NCI-H510A (cell line): ENCODE measurements at regions not wholly inside any gene's neighbourhood (a gene's known extent, or its start where the extent isn't known, plus 50 kb on each side); places are given as distances from the start of the nearest gene placed in this dataset.
"Not testable (repeated sequence)": the region's sequence is repeated elsewhere in the genome, so short reads cannot be mapped to it uniquely, and the experiment has no call there.

Experiments
- DNase-seq: peaks from one replicate; lab custom pipeline; 2025; lab: John Stamatoyannopoulos, UW

DNA sequence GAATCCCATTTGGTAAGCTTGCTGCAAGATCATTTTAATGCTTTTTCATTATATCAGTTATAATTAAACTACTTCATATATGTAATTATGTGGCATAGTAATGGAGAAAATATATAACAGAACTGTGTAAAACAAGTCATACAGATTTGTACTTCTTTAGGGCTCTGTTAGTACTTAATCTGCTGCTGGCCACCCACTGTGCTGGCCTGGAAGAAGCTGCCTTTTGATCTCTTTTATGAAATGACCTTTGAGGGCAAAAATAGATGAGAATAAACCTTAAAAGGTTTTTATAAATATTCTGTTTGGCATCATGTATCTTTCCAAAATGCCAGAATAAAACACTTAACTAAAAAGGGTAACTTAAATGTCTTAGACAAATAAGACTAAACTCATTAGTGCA, 262.9 kb downstream of the ZIC1 start:
- no peak for DNase-seq

DNA sequence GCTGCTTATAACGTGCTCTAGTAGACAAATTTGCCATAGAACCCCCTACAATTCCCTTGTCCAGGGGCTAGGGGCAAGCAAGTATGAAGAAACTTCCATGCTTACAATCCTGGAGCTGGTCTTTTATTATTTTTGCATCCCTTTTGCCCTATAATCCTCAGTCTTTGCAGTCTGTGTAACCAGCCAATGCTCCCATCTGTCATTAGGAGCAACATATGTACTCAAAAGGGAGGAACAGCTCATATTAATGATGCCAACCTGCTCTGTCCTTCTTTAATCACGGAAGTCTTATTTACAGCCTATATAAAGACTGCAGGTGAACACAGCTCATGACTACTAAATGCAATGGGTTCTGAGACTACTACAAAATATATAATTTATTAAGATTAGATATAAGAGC, 263.3 kb downstream of the ZIC1 start:
- no peak for DNase-seq

DNA sequence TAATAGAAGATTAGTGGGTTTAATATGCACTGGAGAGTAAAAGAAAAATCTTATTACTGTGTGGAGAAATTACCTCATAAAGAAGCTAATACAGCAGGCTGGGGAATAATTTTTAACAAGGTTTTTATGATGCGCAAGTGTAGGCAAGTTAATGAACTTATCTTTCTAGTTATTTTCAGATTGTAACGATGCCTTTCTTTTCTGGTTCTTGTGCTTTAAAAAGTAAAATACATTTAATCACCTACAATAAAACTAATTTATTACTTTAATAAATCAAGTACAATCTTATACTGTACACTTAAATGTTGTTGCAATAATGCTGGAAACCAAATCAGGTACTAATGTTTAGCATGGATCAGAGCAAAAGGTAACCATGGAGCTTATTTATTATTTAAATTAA, 266.6 kb downstream of the ZIC1 start:
- no peak for DNase-seq

DNA sequence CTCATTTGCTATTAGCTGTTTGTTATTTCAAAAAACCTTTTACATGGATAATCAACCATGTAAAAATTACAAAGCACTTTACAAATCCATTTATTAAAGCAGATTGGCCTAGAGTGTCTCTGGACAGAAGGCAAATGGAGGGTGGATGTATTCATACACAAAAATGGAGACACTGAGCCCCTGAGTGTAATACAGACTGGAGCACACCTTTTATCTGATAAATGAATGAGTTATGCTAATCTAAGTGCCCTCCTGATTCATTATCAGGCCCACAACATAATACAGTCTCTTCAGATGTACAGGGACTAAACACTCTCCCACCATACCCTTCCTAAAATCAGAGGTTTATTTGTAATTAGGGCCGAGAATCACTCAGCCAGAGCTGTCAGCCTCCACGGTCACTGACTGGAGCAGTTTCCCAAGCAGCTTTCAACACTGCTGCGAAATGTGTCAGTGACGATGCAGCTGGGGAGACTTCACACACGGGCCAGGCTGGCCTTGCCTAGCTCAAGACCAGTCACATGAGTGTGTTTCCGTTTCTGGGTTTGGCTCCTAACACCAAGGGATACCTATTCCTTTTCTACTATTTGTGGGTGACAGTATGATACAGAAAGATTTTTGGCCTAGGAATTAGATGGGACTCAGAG, 271.8 kb downstream of the ZIC1 start:
- DNase-seq = no peak

DNA sequence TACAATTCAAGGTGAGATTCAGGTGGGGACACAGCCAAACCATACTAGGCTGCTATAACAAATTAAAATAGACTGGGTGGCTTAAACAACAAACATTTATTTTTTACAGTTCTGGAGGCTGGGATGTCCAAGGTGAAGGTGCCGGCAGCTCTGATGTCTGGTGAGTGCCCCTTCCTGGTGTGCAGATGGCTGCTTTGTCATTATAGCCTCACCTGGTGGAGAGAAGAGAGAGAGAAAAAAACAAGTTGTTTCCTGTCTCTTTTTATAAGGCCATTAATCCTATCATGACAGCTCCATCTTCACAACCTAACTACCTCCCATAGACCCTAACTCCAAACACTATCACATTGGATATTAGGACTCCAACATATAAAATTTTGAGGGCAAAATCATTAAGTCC, 279.7 kb downstream of the ZIC1 start:
- no peak for DNase-seq

DNA sequence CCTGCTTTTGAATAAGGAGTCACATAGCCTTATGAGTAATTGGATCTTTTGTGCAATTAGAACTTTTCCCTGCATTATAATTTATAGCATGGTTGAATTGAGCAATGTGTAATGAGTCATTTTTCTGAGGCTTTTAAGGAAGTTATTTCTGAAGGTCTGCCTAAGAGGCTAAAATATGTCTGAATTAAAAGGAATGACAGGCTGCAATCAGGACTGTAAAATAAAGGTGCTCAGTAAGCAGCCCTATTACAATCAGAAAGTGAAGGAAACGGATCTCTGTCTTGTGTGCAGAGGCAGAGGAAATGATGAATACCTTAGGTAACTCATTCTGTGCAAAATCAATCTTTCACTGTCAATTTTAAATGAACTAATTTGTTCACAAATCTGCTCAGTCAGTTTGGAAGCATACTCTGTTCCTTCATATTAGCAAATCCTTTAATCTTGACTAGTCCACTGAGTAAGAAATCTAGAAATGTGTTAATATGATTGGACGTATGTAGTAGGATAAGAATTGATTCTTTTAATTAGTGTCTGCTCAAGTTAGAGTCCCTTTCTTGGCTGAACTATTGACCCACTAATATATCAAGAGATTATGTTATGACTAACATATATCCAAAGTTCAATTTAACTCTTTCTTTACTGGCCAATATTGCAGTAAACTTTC, 290.1 kb downstream of the ZIC1 start:
- no peak for DNase-seq

DNA sequence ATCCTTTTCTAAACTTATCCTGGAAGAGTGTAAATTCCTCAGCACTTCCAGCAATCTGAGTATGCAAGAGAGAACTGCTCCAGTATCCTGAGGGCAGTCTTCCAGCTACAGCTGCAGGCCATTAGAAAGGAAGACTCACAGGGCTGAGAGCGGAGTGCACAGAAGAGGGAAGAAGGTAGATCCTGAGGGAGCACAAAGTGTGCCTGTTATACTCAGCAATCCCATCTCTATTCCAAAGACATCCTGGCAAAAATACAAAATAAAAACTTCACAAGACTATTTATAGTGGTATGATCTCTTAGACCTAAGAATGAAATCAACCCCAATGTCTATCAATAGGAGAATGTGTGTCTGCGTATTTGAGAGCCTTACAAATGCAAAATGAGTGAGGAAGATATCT, 292.0 kb downstream of the ZIC1 start:
- DNase-seq = no peak

DNA sequence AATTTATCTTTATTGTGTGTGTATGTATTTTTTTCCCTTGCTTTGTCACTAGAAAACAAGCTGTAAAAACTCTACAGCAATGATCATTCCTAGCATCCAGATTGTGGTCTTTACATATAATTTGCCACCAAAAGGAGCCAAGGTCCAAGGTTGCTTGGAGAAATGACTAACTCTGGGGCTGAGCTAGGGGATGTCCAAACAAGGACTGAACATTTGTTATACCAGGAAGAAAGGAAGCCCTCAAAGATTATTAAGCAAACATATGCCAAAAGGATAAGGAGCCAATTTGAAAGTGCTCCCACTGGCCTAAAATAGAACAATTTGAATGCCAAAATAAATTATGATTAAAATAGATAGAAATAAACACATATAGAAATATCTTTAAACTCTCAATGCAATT, 293.3 kb downstream of the ZIC1 start:
- no peak for DNase-seq

DNA sequence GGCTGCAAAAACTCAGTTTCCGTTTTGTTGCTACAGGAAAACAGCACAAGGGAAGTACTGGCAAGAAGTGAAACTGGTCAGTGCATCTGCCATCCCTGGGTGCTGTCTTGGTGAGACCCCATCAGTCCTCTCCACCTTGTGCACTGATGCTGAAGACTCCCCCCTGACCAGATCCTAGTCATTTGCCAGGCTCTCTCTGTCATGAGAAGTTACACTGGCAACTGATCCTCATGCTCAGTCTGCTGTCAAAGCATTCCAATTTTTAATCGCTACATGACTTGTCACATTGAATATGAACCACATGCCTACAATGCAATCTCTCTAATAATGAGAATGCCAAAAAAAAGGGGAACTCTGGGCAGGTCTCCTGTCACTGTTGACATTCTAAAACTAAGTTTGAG, 296.5 kb downstream of the ZIC1 start:
- no peak for DNase-seq

DNA sequence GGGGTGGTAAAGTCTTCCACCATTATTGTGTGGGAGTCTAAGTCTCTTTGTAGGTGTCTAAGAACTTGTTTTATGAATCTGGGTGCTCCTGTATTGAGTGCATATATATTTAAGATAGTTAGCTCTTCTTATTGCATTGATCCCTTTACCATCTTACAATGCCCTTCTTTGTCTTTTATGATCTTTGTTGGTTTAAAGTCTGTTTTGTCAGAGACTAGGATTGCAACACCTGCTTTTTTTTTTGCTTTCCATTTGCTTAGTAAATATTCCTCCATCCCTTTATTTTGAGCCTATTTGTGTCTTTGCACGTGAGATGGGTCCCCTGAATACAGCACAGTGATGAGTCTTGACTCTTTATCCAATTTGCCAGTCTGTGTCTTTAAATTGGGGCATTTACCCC, 301.6 kb downstream of the ZIC1 start:
- DNase-seq = not testable (repeated sequence)

DNA sequence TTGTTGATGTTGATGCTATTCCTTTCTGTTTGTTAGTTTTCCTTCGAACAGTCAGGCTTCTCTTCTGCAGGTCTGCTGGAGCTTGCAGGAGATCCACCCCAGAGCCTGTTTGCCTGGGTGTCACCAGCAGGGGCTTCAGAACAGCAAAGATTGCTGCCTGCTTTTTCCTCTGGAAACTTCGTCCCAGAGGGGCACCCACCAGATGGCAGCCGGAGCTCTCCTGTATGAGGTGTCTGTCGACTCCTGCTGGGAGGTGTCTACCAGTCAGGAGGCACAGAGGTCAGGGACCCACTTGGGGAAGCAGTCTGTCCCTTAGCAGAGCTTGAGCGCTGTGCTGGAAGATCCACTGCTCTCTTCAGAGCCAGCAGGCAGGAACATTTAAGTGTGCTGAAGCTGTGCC, 303.2 kb downstream of the ZIC1 start:
- DNase-seq = no peak

DNA sequence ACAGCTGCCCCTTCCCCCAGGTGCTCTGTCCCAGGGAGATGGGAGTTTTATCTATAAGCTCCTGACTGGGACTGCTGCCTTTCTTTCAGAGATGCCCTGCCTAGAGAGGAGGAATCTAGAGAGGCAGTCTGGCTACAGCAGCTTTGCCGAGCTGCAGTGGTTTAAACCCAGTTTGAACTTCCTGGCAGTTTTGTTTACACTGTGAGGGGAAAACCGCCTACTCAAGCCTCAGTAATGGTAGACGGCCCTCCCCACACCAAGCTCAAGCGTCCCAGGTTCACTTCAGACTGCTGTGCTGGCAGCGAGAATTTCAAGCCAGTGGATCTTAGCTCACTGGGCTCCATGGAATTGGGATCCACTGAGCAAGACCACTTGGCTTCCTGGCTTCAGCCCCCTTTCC, 303.6 kb downstream of the ZIC1 start:
- DNase-seq = not testable (repeated sequence)

DNA sequence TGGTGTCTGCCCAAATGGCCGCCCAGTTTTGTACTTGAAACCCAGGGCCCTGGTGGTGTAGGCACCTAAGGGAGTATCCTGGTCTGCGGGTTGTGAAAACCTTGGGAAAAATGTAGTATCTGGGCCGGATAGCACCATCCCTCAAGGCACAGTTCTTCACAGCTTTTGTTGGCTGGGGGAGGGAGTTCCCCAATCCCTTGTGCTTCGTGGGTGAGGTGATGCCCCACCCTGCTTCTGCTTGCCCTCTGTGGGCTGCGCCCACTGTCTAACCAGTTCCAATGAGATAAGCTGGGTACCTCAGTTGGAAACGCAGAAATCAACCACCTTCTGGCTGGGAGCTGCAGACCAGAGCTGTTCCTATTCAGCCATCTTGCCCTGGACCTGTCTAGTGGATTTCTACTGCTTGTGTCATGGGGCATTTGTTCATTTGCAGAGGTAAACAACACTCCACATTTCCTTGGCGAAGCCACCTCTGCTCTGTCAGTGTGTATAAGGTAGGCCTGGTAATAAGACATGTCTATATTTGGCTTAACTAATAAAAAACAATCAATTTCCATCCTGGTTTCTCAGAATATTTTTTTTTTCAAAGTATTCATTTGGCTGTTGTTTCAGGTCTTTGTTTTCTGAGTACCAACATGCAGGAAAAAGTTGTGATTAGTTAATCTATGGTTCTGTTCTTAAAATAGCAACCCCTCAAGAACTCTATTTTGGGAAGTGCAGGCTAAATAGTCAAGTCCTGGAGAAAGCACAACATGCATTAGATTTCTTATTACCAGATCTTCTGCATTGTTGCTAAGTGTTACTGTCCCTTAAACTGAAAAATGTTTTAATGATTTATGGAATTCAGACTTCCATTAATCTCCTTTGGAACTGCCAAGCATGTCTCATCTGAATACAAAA, 304.3 kb downstream of the ZIC1 start:
- DNase-seq = no peak

DNA sequence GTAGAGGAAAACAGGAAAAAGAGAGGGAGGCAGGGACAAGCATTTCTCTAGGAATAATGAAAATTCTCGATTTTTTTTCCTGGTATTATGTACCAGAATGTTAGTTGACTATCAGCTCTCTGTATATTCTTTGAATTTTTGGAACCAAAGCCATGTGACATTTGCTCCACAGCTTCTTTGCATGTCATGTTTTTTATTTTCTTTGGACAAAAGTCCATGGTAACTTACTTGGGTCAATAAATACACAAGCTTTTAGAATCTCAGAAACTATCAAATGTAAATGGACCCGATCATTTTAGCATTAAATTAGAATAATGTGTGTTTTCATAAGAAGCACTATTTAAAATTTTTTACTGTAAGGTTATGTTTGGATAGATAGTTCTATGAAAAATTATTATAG, 320.5 kb downstream of the ZIC1 start:
- DNase-seq = no peak

DNA sequence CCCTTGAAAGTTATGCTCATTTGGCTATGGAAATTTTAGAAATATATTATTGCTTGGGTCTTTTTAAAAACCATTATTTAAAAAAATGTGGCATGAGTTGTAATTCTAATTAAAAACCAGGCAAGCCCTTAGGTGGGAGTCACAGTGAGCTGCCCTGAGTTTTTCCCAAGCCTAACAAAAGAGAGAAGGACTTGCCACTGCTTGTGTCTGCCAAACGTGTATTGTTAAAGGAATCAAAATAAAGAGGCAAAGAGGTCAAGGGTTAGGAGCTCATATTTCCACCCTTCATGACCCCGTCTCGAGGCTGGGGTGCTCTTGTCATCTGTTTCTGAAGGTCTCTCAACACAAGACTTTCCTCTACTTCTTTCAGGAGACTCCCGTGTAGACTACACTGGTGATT, 321.1 kb downstream of the ZIC1 start:
- DNase-seq = no peak

DNA sequence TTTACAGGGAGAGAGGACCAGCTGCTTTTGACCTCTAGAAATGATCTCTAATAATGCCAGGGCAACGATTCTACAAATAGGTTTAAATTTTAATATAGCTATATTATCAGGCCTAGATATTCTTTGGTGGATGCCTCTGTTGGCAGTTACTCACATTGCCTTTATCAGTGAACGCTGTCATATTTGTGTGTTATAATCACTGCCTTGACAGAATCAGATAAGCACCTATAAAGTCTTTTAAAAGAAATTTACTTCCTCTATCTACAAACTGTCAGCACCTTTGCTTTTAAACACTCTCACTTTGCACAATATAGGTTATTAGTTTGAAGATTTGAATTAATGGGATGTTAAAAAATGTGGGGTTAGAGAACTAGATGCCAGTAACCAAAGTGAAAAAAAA, 324.1 kb downstream of the ZIC1 start:
- no peak for DNase-seq

DNA sequence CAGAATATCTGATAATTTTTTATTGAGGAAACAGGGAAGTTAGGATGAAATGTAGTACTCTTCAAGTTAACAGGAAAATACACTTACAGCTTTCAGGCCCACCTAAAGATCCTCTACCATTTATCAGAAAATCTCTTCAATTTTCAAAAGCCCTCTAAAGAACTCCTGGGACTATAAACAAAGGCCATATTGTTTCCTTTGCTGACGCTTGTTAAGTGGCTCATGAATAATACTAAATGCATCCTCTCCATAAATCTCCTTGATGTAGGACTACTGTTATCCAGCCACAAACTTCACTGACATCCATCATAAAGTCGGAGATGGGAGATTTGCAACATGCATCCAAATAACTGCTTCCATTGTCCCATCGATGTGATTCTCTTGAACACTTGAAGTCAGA, 326.5 kb downstream of the ZIC1 start:
- no peak for DNase-seq

DNA sequence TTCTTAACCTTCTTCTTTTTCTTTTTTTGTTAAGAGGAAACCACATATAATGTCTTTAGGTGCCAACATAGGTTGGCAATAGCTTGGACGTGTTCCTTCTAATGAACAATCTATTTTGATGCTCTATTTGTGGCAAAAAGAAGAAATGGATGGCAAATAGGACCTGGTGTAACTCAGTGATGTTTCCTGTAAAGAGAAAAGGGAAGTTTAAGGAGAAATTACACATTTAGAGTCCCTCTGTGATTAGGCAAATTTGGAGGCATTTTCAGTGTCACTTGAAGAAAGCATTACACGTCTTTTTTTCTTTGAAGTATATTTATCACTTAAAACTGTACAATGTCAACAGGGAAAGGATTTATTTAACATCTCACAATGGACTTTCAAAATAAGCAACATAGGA, 327.1 kb downstream of the ZIC1 start:
- DNase-seq = no peak

DNA sequence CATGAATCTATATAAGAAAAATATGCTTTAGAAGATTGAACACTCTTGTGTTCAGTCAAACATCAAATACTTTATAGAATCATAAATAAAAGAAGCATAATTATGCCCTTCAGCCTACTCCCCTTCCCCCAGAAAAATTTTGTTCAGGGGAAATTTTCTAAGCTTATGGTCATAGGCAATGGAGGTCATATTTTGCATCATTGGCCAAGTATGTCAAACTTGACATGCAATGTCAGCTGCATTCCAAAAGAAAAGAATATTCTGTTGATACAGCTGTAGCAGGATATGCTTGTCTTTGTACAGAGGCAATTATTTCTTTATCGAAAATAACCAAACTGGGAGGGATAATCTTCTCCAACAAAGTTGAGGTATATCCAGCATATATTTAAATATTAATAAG, 328.2 kb downstream of the ZIC1 start:
- no peak for DNase-seq

DNA sequence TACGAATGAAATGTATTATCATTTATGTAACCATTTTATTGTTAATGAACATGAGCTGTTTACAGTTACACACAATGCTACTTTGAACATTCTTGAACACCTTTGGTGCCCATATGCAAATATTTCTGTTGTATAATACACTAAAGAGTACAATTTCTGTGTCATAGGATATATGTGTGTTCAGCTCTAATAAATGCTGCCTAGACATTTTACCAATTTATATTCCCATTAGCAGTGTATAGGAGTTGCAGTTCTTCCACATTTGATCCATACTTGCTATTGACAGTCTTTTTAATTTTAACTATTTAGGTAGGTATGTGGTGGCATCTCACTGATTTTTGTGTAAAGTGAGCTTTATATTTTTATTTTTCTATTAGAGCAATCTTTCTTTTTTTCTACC, 331.8 kb downstream of the ZIC1 start:
- no peak for DNase-seq

DNA sequence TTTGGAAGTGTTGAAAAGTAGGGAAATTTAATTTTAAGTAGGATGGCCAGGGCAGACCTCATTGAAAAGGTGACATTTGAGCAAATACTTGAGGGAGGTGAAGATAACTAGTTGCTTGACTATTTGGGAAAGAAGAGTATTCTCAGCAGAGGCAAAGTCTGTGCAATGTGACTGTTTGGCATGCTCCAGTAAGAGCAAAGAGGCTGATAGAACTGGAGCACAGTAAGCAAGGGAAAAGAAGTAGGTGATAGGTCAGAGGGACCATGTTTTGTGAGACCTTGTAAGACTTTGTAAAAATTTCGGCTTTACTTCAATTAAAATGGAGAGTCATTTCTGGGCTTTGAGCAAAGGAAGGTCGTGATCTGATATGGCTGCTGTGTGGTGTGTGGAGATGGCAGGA, 335.8 kb downstream of the ZIC1 start:
- DNase-seq = no peak

DNA sequence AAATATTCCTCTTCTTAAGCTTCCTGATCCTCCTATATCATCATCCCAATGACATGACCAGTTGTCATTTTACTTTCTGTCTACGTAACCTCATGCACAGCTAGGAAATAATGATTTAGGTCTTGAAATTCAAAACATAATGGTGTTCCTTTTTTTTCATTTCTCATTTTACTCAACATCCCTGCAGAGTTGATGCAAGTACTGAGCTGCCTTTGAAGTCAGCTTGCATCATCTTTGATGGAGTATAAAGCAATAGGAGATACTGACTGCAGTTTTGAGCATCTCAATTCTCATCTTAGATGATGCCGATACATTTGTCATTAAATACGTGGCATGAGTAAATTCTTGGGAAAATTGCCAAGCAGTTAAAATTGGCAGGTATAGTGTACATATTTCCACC, 346.1 kb downstream of the ZIC1 start:
- DNase-seq = no peak

DNA sequence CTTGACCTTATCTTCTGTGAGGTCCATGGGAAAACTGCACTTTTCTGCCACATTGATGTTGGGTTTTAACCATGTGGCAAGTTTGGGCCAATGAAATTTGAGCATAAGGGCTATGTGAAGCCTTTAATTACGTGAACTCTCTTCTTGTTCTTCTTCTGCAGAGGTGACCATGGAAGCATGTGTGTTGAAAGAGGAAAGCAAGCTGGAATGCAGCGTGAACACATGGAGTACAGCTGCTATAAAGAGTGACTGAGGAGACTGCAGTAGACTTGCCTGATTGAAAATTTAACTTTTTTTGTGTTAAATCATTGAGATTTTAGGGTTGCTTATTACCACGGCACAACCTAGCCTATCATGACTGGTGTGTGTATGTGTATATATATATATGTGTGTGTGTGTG, 347.3 kb downstream of the ZIC1 start:
- no peak for DNase-seq
